ENCODE measurements at regions not wholly inside any gene's neighbourhood (a gene's known extent, or its start where the extent isn't known, plus 50 kb on each side); places are given as distances from the start of the nearest gene placed in this dataset.

DNA sequence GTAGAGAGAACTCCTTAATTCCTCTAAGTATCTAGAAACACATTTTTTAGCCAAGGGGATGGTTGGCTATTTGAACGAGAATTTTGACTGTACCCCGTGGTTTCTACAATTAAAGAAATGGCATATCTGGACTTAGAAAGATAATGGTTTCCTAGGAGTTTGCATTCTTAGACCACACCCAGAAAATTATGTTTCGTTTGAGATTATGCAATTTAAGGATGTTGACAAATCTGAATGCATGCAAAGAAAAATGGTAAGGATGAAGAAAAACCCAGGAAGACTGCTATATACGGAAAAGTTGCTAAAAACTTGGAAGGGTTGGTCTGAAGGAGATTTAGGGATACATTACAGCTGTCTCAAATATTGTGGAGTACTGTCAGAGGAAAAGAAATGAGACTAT lies 538.5 kb upstream of the WWC1 start:
- no peak overlapping the region for H2BK5ac ChIP-seq (ENCODE audit: low read depth, low read length, poor library complexity, severe bottlenecking)
- no peak overlapping the region for H3K4me3 ChIP-seq (ENCODE audit: insufficient read depth in 1 of 2, low read depth in 1 of 2, low read length in 2 of 2)
- no peak overlapping the region for H3K23ac ChIP-seq (ENCODE audit: low read length in 2 of 2)
- H2AK5ac ChIP-seq (ENCODE audit: low read length, severe bottlenecking), result no peak overlapping the region
- H3K36me3 ChIP-seq (ENCODE audit: control insufficient read depth in 1 of 2, insufficient read depth in 2 of 2, low read depth in 1 of 2, low read length in 2 of 2), result no peaks in the 10 kb centered on the region
- H3K18ac ChIP-seq (ENCODE audit: low read depth in 1 of 2, low read length in 2 of 2), result no peak overlapping the region
- H3K4me1 ChIP-seq (ENCODE audit: control insufficient read depth, insufficient read depth, low read depth, low read length), result peaks cover 6% of the 10 kb centered on the region
- no peaks in the 10 kb centered on the region for H3K27me3 ChIP-seq (ENCODE audit: control insufficient read depth in 1 of 2, insufficient read depth in 1 of 2, low read length in 2 of 2)
- H2BK15ac ChIP-seq (ENCODE audit: low read depth, poor library complexity, severe bottlenecking), result no peak overlapping the region
- 89% methylated on average over 4 of the region's 4 CpGs for WGBS
- H4K91ac ChIP-seq (ENCODE audit: low read length), result no peak overlapping the region
- H2BK12ac ChIP-seq (ENCODE audit: low read length in 2 of 2), result no peak overlapping the region
- no peak overlapping the region for H2AFZ ChIP-seq (ENCODE audit: low read depth, low read length)
- no peak overlapping the region for H3K4ac ChIP-seq (ENCODE audit: low read depth in 1 of 2, low read length in 2 of 2)
- no peaks in the 10 kb centered on the region for H3K9me3 ChIP-seq (ENCODE audit: control insufficient read depth, low read length)
- no peak overlapping the region for H2BK120ac ChIP-seq (ENCODE audit: low read depth, low read length)
- no peak overlapping the region for H3K14ac ChIP-seq (ENCODE audit: low read length in 2 of 2)
- DNase-seq, result no peak
- no peak overlapping the region for H3K4me2 ChIP-seq (ENCODE audit: low read length, poor library complexity, severe bottlenecking)
- no peak overlapping the region for H3K9ac ChIP-seq (ENCODE audit: low read length)
- no peaks in the 10 kb centered on the region for H3K79me1 ChIP-seq (replicated peaks; ENCODE audit: low read length, poor library complexity, severe bottlenecking)
- no peak overlapping the region for H3K27ac ChIP-seq (ENCODE audit: low read length, poor library complexity, severe bottlenecking)
- H4K8ac ChIP-seq (ENCODE audit: low read length), result no peak overlapping the region

- Histone ChIP-seq H2BK120ac (ENCODE audit: low read depth, low read length) (no peak overlapping the region), H4K8ac (ENCODE audit: low read length) (no peak overlapping the region), H2AFZ (ENCODE audit: low read depth, low read length) (no peak overlapping the region), H3K4me2 (ENCODE audit: low read length, poor library complexity, severe bottlenecking) (no peak overlapping the region), H4K91ac (ENCODE audit: low read length) (no peak overlapping the region), H3K9ac (ENCODE audit: low read length) (no peak overlapping the region), H3K23ac (ENCODE audit: low read length in 2 of 2) (no peak overlapping the region), H3K4ac (ENCODE audit: low read depth in 1 of 2, low read length in 2 of 2) (no peak overlapping the region), H3K79me1 (replicated peaks; ENCODE audit: low read length, poor library complexity, severe bottlenecking) (peaks cover 3% of the 10 kb centered on the region), H3K4me1 (ENCODE audit: control insufficient read depth, insufficient read depth, low read depth, low read length) (peaks cover 7% of the 10 kb centered on the region), H3K9me3 (ENCODE audit: control insufficient read depth, low read length) (no peaks in the 10 kb centered on the region), H3K27me3 (ENCODE audit: control insufficient read depth in 1 of 2, insufficient read depth in 1 of 2, low read length in 2 of 2) (no peaks in the 10 kb centered on the region), H2BK12ac (ENCODE audit: low read length in 2 of 2) (no peak overlapping the region), H3K14ac (ENCODE audit: low read length in 2 of 2) (no peak overlapping the region), H2AK5ac (ENCODE audit: low read length, severe bottlenecking) (peak overlapping the region; percentile 38), H2BK15ac (ENCODE audit: low read depth, poor library complexity, severe bottlenecking) (no peak overlapping the region), H2BK5ac (ENCODE audit: low read depth, low read length, poor library complexity, severe bottlenecking) (no peak overlapping the region), H3K27ac (ENCODE audit: low read length, poor library complexity, severe bottlenecking) (peak overlapping the region; percentile 86), H3K18ac (ENCODE audit: low read depth in 1 of 2, low read length in 2 of 2) (no peak overlapping the region), H3K4me3 (ENCODE audit: insufficient read depth in 1 of 2, low read depth in 1 of 2, low read length in 2 of 2) (no peak overlapping the region), H3K36me3 (ENCODE audit: control insufficient read depth in 1 of 2, insufficient read depth in 2 of 2, low read depth in 1 of 2, low read length in 2 of 2) (no peaks in the 10 kb centered on the region)
- no peak for DNase-seq
- 98% methylated on average over 3 of the region's 6 CpGs for WGBS
Observed at GRCh38 chr5:167753725-167754490, 537.5 kb upstream of the WWC1 start.

DNA sequence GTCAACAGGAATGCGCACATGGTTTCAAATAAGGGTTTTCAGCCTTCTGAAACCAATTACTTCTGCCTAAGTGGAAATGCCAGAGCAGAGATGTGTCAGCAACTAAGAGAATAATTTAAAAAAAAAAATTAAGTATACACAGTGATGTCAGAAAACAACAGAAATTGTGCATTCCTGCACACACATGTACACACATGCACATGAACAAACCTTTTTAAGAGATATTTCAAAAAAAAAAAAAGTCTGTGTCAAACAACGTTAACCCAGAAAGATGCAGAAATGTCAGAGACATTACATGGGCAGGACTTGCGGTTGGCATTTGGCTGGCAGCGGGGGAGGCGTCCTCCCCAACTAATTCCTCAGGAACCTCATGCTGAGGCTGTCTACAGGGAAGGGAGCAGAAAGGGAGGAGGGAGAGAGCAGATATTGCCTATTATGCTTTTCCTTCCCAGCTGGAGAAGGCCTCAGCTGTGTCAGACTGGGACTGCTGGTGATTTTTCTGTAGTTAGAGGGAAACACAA lies 536.9 kb upstream of the WWC1 start:
- no peak overlapping the region for H2BK12ac ChIP-seq (ENCODE audit: low read length in 2 of 2)
- DNase-seq, result no peak
- H4K91ac ChIP-seq (ENCODE audit: low read length), result no peak overlapping the region
- no peaks in the 10 kb centered on the region for H3K27me3 ChIP-seq (ENCODE audit: control insufficient read depth in 1 of 2, insufficient read depth in 1 of 2, low read length in 2 of 2)
- no peaks in the 10 kb centered on the region for H3K36me3 ChIP-seq (ENCODE audit: control insufficient read depth in 1 of 2, insufficient read depth in 2 of 2, low read depth in 1 of 2, low read length in 2 of 2)
- no peak overlapping the region for H2BK5ac ChIP-seq (ENCODE audit: low read depth, low read length, poor library complexity, severe bottlenecking)
- H2BK15ac ChIP-seq (ENCODE audit: low read depth, poor library complexity, severe bottlenecking), result no peak overlapping the region
- peak overlapping the region in 1 of 2 experiments; percentile 2 for H3K4me3 ChIP-seq (ENCODE audit: insufficient read depth in 1 of 2, low read depth in 1 of 2, low read length in 2 of 2)
- H3K9me3 ChIP-seq (ENCODE audit: control insufficient read depth, low read length), result no peaks in the 10 kb centered on the region
- no peak overlapping the region for H3K14ac ChIP-seq (ENCODE audit: low read length in 2 of 2)
- no peak overlapping the region for H2AFZ ChIP-seq (ENCODE audit: low read depth, low read length)
- peaks cover 9% of the 10 kb centered on the region for H3K4me1 ChIP-seq (ENCODE audit: control insufficient read depth, insufficient read depth, low read depth, low read length)
- H3K27ac ChIP-seq (ENCODE audit: low read length, poor library complexity, severe bottlenecking), result peak overlapping the region; percentile 86
- H3K79me1 ChIP-seq (replicated peaks; ENCODE audit: low read length, poor library complexity, severe bottlenecking), result peaks cover 3% of the 10 kb centered on the region
- H2AK5ac ChIP-seq (ENCODE audit: low read length, severe bottlenecking), result peak overlapping the region; percentile 38
- H3K4me2 ChIP-seq (ENCODE audit: low read length, poor library complexity, severe bottlenecking), result peak overlapping the region; percentile 29
- 98% methylated on average over 5 of the region's 5 CpGs for WGBS
- no peak overlapping the region for H4K8ac ChIP-seq (ENCODE audit: low read length)
- H3K23ac ChIP-seq (ENCODE audit: low read length in 2 of 2), result no peak overlapping the region
- H3K18ac ChIP-seq (ENCODE audit: low read depth in 1 of 2, low read length in 2 of 2), result no peak overlapping the region
- H2BK120ac ChIP-seq (ENCODE audit: low read depth, low read length), result no peak overlapping the region
- no peak overlapping the region for H3K9ac ChIP-seq (ENCODE audit: low read length)
- H3K4ac ChIP-seq (ENCODE audit: low read depth in 1 of 2, low read length in 2 of 2), result no peak overlapping the region

DNA sequence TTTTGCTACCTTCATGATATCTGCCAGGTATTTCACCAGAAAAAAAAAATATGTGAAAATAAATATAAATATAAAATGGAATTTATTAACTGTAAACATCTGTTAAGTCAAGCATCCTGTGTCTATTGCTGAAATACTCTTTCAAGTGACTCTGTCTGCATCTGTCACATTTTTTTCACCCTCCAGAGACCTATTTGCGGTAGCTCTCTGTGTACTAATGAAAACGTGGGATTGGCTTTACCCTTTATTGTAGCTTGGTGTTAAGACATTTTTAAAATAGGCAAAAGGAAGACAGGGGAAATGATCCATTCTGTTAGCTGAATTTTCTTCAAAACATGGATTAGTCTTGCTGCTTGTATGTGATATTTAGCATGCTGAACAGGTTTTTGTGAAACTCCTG lies 536.0 kb upstream of the WWC1 start:
- no peak overlapping the region for H3K18ac ChIP-seq (ENCODE audit: low read depth in 1 of 2, low read length in 2 of 2)
- H3K27me3 ChIP-seq (ENCODE audit: control insufficient read depth in 1 of 2, insufficient read depth in 1 of 2, low read length in 2 of 2), result no peaks in the 10 kb centered on the region
- no peak overlapping the region for H3K4me3 ChIP-seq (ENCODE audit: insufficient read depth in 1 of 2, low read depth in 1 of 2, low read length in 2 of 2)
- H3K27ac ChIP-seq (ENCODE audit: low read length, poor library complexity, severe bottlenecking), result peak overlapping the region; percentile 86
- no peak overlapping the region for H3K9ac ChIP-seq (ENCODE audit: low read length)
- H2AFZ ChIP-seq (ENCODE audit: low read depth, low read length), result no peak overlapping the region
- no peak overlapping the region for H4K8ac ChIP-seq (ENCODE audit: low read length)
- peaks cover 7% of the 10 kb centered on the region for H3K4me1 ChIP-seq (ENCODE audit: control insufficient read depth, insufficient read depth, low read depth, low read length)
- H3K23ac ChIP-seq (ENCODE audit: low read length in 2 of 2), result no peak overlapping the region
- DNase-seq, result no peak
- H4K91ac ChIP-seq (ENCODE audit: low read length), result no peak overlapping the region
- peak overlapping the region; percentile 66 for H3K4me2 ChIP-seq (ENCODE audit: low read length, poor library complexity, severe bottlenecking)
- WGBS, result 63% methylated on average over 2 of the region's 2 CpGs
- no peak overlapping the region for H3K14ac ChIP-seq (ENCODE audit: low read length in 2 of 2)
- no peaks in the 10 kb centered on the region for H3K9me3 ChIP-seq (ENCODE audit: control insufficient read depth, low read length)
- H2BK12ac ChIP-seq (ENCODE audit: low read length in 2 of 2), result no peak overlapping the region
- H3K36me3 ChIP-seq (ENCODE audit: control insufficient read depth in 1 of 2, insufficient read depth in 2 of 2, low read depth in 1 of 2, low read length in 2 of 2), result no peaks in the 10 kb centered on the region
- peaks cover 5% of the 10 kb centered on the region for H3K79me1 ChIP-seq (replicated peaks; ENCODE audit: low read length, poor library complexity, severe bottlenecking)
- no peak overlapping the region for H3K4ac ChIP-seq (ENCODE audit: low read depth in 1 of 2, low read length in 2 of 2)
- H2BK120ac ChIP-seq (ENCODE audit: low read depth, low read length), result no peak overlapping the region
- H2AK5ac ChIP-seq (ENCODE audit: low read length, severe bottlenecking), result peak overlapping the region; percentile 39
- no peak overlapping the region for H2BK15ac ChIP-seq (ENCODE audit: low read depth, poor library complexity, severe bottlenecking)
- H2BK5ac ChIP-seq (ENCODE audit: low read depth, low read length, poor library complexity, severe bottlenecking), result peak overlapping the region; percentile 63
